Activated CD4-positive, alpha-beta T cell treated with anti-CD3 and anti-CD28 coated beads, Interleukin-2, amount 10 ng/mL, durations not matched to agents 24 days and 14 days (primary cell): ENCODE measurements at regions not wholly inside any gene's neighbourhood (a gene's known extent, or its start where the extent isn't known, plus 50 kb on each side); places are given as distances from the start of the nearest gene placed in this dataset.

Experiments
- DNase-seq: peaks from one replicate; pipeline ENCODE4 v3.0.0; 2022
- H3K27ac Mint-ChIP-seq: one replicate; pipeline ENCODE4 v1.8.0; 2022; ENCODE audit warnings: mild to moderate bottlenecking, mixed read lengths
- H3K27me3 Mint-ChIP-seq: one replicate; pipeline ENCODE4 v1.8.0; 2022; ENCODE audit warnings: mixed read lengths
- H3K36me3 Mint-ChIP-seq: one replicate; pipeline ENCODE4 v1.8.0; 2022; ENCODE audit warnings: low read depth, mild to moderate bottlenecking, mixed read lengths
- H3K4me1 Mint-ChIP-seq: one replicate; pipeline ENCODE4 v1.8.0; 2021; ENCODE audit warnings: mixed read lengths
- H3K4me3 Mint-ChIP-seq: one replicate; pipeline ENCODE4 v1.8.0; 2022; ENCODE audit warnings: mild to moderate bottlenecking, moderate library complexity, mixed read lengths
- H3K9me3 Mint-ChIP-seq: one replicate; pipeline ENCODE4 v1.8.0; 2021; ENCODE audit warnings: mixed read lengths
- intact Hi-C: fragments of 100-400 bp; cut with micrococcal nuclease; formaldehyde crosslinking; loops from one replicate; pipeline ENCODE4 v1.15.1; 2023

- H3K4me3 Mint-ChIP-seq = no peak overlapping the region
- H3K36me3 Mint-ChIP-seq = no peaks in the 10 kb centered on the region
- peaks cover 57% of the 10 kb centered on the region for H3K27me3 Mint-ChIP-seq
- no peak overlapping the region for H3K27ac Mint-ChIP-seq
- no peaks in the 10 kb centered on the region for H3K4me1 Mint-ChIP-seq
- intact Hi-C loops = no loop called here
- H3K9me3 Mint-ChIP-seq = no peaks in the 10 kb centered on the region
- DNase-seq = no peak
Observed at GRCh38 chr16:86298758-86299134, 211.6 kb upstream of the FOXF1 start.

GRCh38 chr16:86299882-86300610 is 210.3 kb upstream of the FOXF1 start:
- DNase-seq = no peak
- Mint-ChIP-seq H3K4me1 (no peaks in the 10 kb centered on the region), H3K36me3 (no peaks in the 10 kb centered on the region), H3K9me3 (no peaks in the 10 kb centered on the region), H3K27ac (no peak overlapping the region), H3K4me3 (no peak overlapping the region), H3K27me3 (peaks cover 55% of the 10 kb centered on the region)
- intact Hi-C loops = no loop called here

- intact Hi-C loops = no loop called here
Observed at GRCh38 chr16:86300746-86301481, 209.4 kb upstream of the FOXF1 start.

GRCh38 chr16:86302421-86303109 is 207.8 kb upstream of the FOXF1 start:
- DNase-seq = no peak
- Mint-ChIP-seq H3K27ac (no peak overlapping the region), H3K36me3 (no peaks in the 10 kb centered on the region), H3K27me3 (peaks cover 40% of the 10 kb centered on the region), H3K4me1 (no peaks in the 10 kb centered on the region), H3K9me3 (no peaks in the 10 kb centered on the region), H3K4me3 (no peak overlapping the region)
- intact Hi-C loops = no loop called here

More at GRCh38 chr16:86300746-86301481, 209.4 kb upstream of the FOXF1 start:
- Mint-ChIP-seq H3K36me3 (no peaks in the 10 kb centered on the region), H3K4me1 (no peaks in the 10 kb centered on the region), H3K27me3 (peaks cover 52% of the 10 kb centered on the region), H3K4me3 (no peak overlapping the region), H3K9me3 (no peaks in the 10 kb centered on the region), H3K27ac (no peak overlapping the region)
- no peak for DNase-seq

- no peaks in the 10 kb centered on the region for H3K36me3 Mint-ChIP-seq
- H3K9me3 Mint-ChIP-seq = no peaks in the 10 kb centered on the region
- no peak overlapping the region for H3K27ac Mint-ChIP-seq
- intact Hi-C loops = no loop called here
- no peak for DNase-seq
- no peak overlapping the region for H3K4me3 Mint-ChIP-seq
- no peaks in the 10 kb centered on the region for H3K4me1 Mint-ChIP-seq
- peaks cover 27% of the 10 kb centered on the region for H3K27me3 Mint-ChIP-seq
Observed at GRCh38 chr16:86303787-86304678, 206.3 kb upstream of the FOXF1 start.

- no peaks in the 10 kb centered on the region for H3K9me3 Mint-ChIP-seq
- intact Hi-C loops = no loop called here
- H3K36me3 Mint-ChIP-seq = no peaks in the 10 kb centered on the region
Observed at GRCh38 chr16:86304868-86305267, 205.5 kb upstream of the FOXF1 start.

GRCh38 chr16:86305440-86305839 is 204.9 kb upstream of the FOXF1 start:
- intact Hi-C loops = no loop called here
- no peaks in the 10 kb centered on the region for H3K9me3 Mint-ChIP-seq

More at GRCh38 chr16:86304868-86305267, 205.5 kb upstream of the FOXF1 start:
- Mint-ChIP-seq H3K27me3 (peaks cover 22% of the 10 kb centered on the region), H3K4me1 (no peaks in the 10 kb centered on the region), H3K27ac (no peak overlapping the region), H3K4me3 (no peak overlapping the region)
- DNase-seq = no peak

GRCh38 chr16:86306011-86306644 is 204.2 kb upstream of the FOXF1 start:
- intact Hi-C loops = no loop called here
- H3K27ac Mint-ChIP-seq = no peak overlapping the region
- no peaks in the 10 kb centered on the region for H3K36me3 Mint-ChIP-seq
- peaks cover 15% of the 10 kb centered on the region for H3K27me3 Mint-ChIP-seq
- no peaks in the 10 kb centered on the region for H3K9me3 Mint-ChIP-seq
- no peak overlapping the region for H3K4me3 Mint-ChIP-seq
- no peak for DNase-seq
- H3K4me1 Mint-ChIP-seq = no peaks in the 10 kb centered on the region

More at GRCh38 chr16:86305440-86305839, 204.9 kb upstream of the FOXF1 start:
- H3K36me3 Mint-ChIP-seq = no peaks in the 10 kb centered on the region
- H3K27ac Mint-ChIP-seq = no peak overlapping the region
- no peaks in the 10 kb centered on the region for H3K4me1 Mint-ChIP-seq
- DNase-seq = no peak
- no peak overlapping the region for H3K4me3 Mint-ChIP-seq
- H3K27me3 Mint-ChIP-seq = peaks cover 17% of the 10 kb centered on the region

GRCh38 chr16:86306811-86307513 is 203.4 kb upstream of the FOXF1 start:
- H3K27me3 Mint-ChIP-seq = peaks cover 6% of the 10 kb centered on the region
- H3K4me1 Mint-ChIP-seq = no peaks in the 10 kb centered on the region
- no peaks in the 10 kb centered on the region for H3K36me3 Mint-ChIP-seq
- DNase-seq = no peak
- H3K27ac Mint-ChIP-seq = no peak overlapping the region
- intact Hi-C loops = no loop called here
- no peak overlapping the region for H3K4me3 Mint-ChIP-seq
- no peaks in the 10 kb centered on the region for H3K9me3 Mint-ChIP-seq

- intact Hi-C loops = no loop called here
Observed at GRCh38 chr16:86307514-86307903, 202.8 kb upstream of the FOXF1 start.

GRCh38 chr16:86308514-86308913 is 201.8 kb upstream of the FOXF1 start:
- intact Hi-C loops = no loop called here
- DNase-seq = no peak
- no peaks in the 10 kb centered on the region for H3K36me3 Mint-ChIP-seq
- no peak overlapping the region for H3K27ac Mint-ChIP-seq
- no peaks in the 10 kb centered on the region for H3K4me1 Mint-ChIP-seq
- peaks cover 3% of the 10 kb centered on the region for H3K27me3 Mint-ChIP-seq
- no peak overlapping the region for H3K4me3 Mint-ChIP-seq
- no peaks in the 10 kb centered on the region for H3K9me3 Mint-ChIP-seq

More at GRCh38 chr16:86307514-86307903, 202.8 kb upstream of the FOXF1 start:
- no peak for DNase-seq
- peaks cover 2% of the 10 kb centered on the region for H3K27me3 Mint-ChIP-seq
- H3K4me1 Mint-ChIP-seq = no peaks in the 10 kb centered on the region
- no peaks in the 10 kb centered on the region for H3K9me3 Mint-ChIP-seq
- H3K4me3 Mint-ChIP-seq = no peak overlapping the region
- no peaks in the 10 kb centered on the region for H3K36me3 Mint-ChIP-seq
- H3K27ac Mint-ChIP-seq = no peak overlapping the region

- H3K27me3 Mint-ChIP-seq = peaks cover 2% of the 10 kb centered on the region
- DNase-seq = no peak
- no peak overlapping the region for H3K4me3 Mint-ChIP-seq
- H3K4me1 Mint-ChIP-seq = no peaks in the 10 kb centered on the region
- no peaks in the 10 kb centered on the region for H3K36me3 Mint-ChIP-seq
- no peak overlapping the region for H3K27ac Mint-ChIP-seq
- no peaks in the 10 kb centered on the region for H3K9me3 Mint-ChIP-seq
- intact Hi-C loops = no loop called here
Observed at GRCh38 chr16:86313631-86314030, 196.7 kb upstream of the FOXF1 start.
